BLaER1 (cell line): ENCODE measurements at regions not wholly inside any gene's neighbourhood (a gene's known extent, or its start where the extent isn't known, plus 50 kb on each side); places are given as distances from the start of the nearest gene placed in this dataset.

Experiments
- H3K27ac ChIP-seq: shearing (Covaris generic); formaldehyde crosslinking; 2 replicates; pipeline ENCODE4 v1.8.1; 2022
- H3K27me3 ChIP-seq: shearing (Covaris generic); formaldehyde crosslinking; 2 replicates; pipeline ENCODE4 v1.8.1; 2022
- H3K36me3 ChIP-seq: shearing (Covaris generic); formaldehyde crosslinking; 2 replicates; pipeline ENCODE4 v1.8.1; 2022
- H3K4me1 ChIP-seq: shearing (Covaris generic); formaldehyde crosslinking; 2 replicates; pipeline ENCODE4 v1.8.1; 2022
- H3K4me2 ChIP-seq: shearing (Covaris generic); formaldehyde crosslinking; 2 replicates; pipeline ENCODE4 v1.8.1; 2022
- H3K4me3 ChIP-seq: shearing (Covaris generic); formaldehyde crosslinking; 2 replicates; pipeline ENCODE4 v1.8.1; 2022
- H3K9ac ChIP-seq: shearing (Covaris generic); formaldehyde crosslinking; 2 replicates; pipeline ENCODE4 v1.8.1; 2022
- H3K9me3 ChIP-seq: shearing (Covaris generic); formaldehyde crosslinking; 2 replicates; pipeline ENCODE4 v1.8.1; 2022
- H4K20me1 ChIP-seq: shearing (Covaris generic); formaldehyde crosslinking; 2 replicates; pipeline ENCODE4 v1.8.1; 2022
- Cebpa-rat ChIP-seq: shearing (Covaris generic); IDR thresholded peaks from 2 replicates; pipeline ENCODE4 v1.8.1; 2022

GRCh38 chr18:44216169-44216568 is 464.5 kb upstream of the SETBP1 start:
- Histone ChIP-seq H3K9me3 (no peaks in the 10 kb centered on the region), H3K27me3 (no peaks in the 10 kb centered on the region)

GRCh38 chr18:44227501-44227900 is 453.2 kb upstream of the SETBP1 start:
- Histone ChIP-seq H3K27ac (no peak overlapping the region), H3K4me3 (no peak overlapping the region), H3K9ac (no peak overlapping the region), H3K4me1 (no peaks in the 10 kb centered on the region), H3K27me3 (no peaks in the 10 kb centered on the region), H3K4me2 (no peak overlapping the region), H4K20me1 (no peaks in the 10 kb centered on the region), H3K36me3 (no peaks in the 10 kb centered on the region), H3K9me3 (no peaks in the 10 kb centered on the region)
- TF ChIP-seq Cebpa-rat: no peak

More at GRCh38 chr18:44216169-44216568, 464.5 kb upstream of the SETBP1 start:
- Histone ChIP-seq H3K27ac (no peak overlapping the region), H3K9ac (no peak overlapping the region), H3K4me2 (no peak overlapping the region), H3K36me3 (no peaks in the 10 kb centered on the region), H3K4me3 (no peak overlapping the region), H4K20me1 (no peaks in the 10 kb centered on the region), H3K4me1 (no peaks in the 10 kb centered on the region)
- no peak for TF ChIP-seq Cebpa-rat

- H3K9me3 ChIP-seq: no peaks in the 10 kb centered on the region
- H3K9ac ChIP-seq: no peak overlapping the region
- H3K4me3 ChIP-seq: no peak overlapping the region
- H3K27ac ChIP-seq: no peak overlapping the region
- no peaks in the 10 kb centered on the region for H3K36me3 ChIP-seq
- no peaks in the 10 kb centered on the region for H3K4me1 ChIP-seq
- TF ChIP-seq Cebpa-rat: no peak
- no peaks in the 10 kb centered on the region for H3K27me3 ChIP-seq
- no peaks in the 10 kb centered on the region for H4K20me1 ChIP-seq
- no peak overlapping the region for H3K4me2 ChIP-seq
Measured at GRCh38 chr18:44229693-44230108, 451.0 kb upstream of the SETBP1 start.

- H3K4me3 ChIP-seq: no peak overlapping the region
- no peak for TF ChIP-seq Cebpa-rat
- no peak overlapping the region for H3K9ac ChIP-seq
- H3K4me2 ChIP-seq: no peak overlapping the region
- H3K36me3 ChIP-seq: no peaks in the 10 kb centered on the region
- H3K27ac ChIP-seq: no peak overlapping the region
- H3K4me1 ChIP-seq: no peaks in the 10 kb centered on the region
- no peaks in the 10 kb centered on the region for H4K20me1 ChIP-seq
- H3K27me3 ChIP-seq: no peaks in the 10 kb centered on the region
- no peaks in the 10 kb centered on the region for H3K9me3 ChIP-seq
Measured at GRCh38 chr18:44231936-44232335, 448.8 kb upstream of the SETBP1 start.

- Histone ChIP-seq H3K4me1 (no peaks in the 10 kb centered on the region), H3K9ac (no peak overlapping the region), H3K4me3 (no peak overlapping the region), H3K27ac (no peak overlapping the region), H3K27me3 (no peaks in the 10 kb centered on the region), H4K20me1 (no peaks in the 10 kb centered on the region), H3K9me3 (no peaks in the 10 kb centered on the region), H3K4me2 (no peak overlapping the region), H3K36me3 (no peaks in the 10 kb centered on the region)
- TF ChIP-seq Cebpa-rat: no peak
Measured at GRCh38 chr18:44232500-44232899, 448.2 kb upstream of the SETBP1 start.

GRCh38 chr18:44238454-44238853 is 442.2 kb upstream of the SETBP1 start:
- Histone ChIP-seq H3K27me3 (no peaks in the 10 kb centered on the region), H3K27ac (no peak overlapping the region), H3K4me3 (no peak overlapping the region), H3K4me2 (no peak overlapping the region), H3K9me3 (no peaks in the 10 kb centered on the region), H3K9ac (no peak overlapping the region), H3K36me3 (no peaks in the 10 kb centered on the region), H3K4me1 (no peaks in the 10 kb centered on the region), H4K20me1 (no peaks in the 10 kb centered on the region)
- no peak for TF ChIP-seq Cebpa-rat

- Histone ChIP-seq H3K27me3 (no peaks in the 10 kb centered on the region), H3K4me1 (no peaks in the 10 kb centered on the region)
- no peak for TF ChIP-seq Cebpa-rat
Measured at GRCh38 chr18:44238911-44239310, 441.8 kb upstream of the SETBP1 start.

GRCh38 chr18:44241020-44241419 is 439.7 kb upstream of the SETBP1 start:
- H4K20me1 ChIP-seq: no peaks in the 10 kb centered on the region
- H3K36me3 ChIP-seq: no peaks in the 10 kb centered on the region
- H3K9me3 ChIP-seq: no peaks in the 10 kb centered on the region
- TF ChIP-seq Cebpa-rat: no peak
- no peak overlapping the region for H3K9ac ChIP-seq
- H3K4me3 ChIP-seq: no peak overlapping the region
- no peak overlapping the region for H3K4me2 ChIP-seq
- H3K27ac ChIP-seq: no peak overlapping the region
- H3K27me3 ChIP-seq: no peaks in the 10 kb centered on the region
- no peaks in the 10 kb centered on the region for H3K4me1 ChIP-seq

More at GRCh38 chr18:44238911-44239310, 441.8 kb upstream of the SETBP1 start:
- Histone ChIP-seq H3K9me3 (no peaks in the 10 kb centered on the region), H3K4me2 (no peak overlapping the region), H4K20me1 (no peaks in the 10 kb centered on the region), H3K36me3 (no peaks in the 10 kb centered on the region), H3K27ac (no peak overlapping the region), H3K4me3 (no peak overlapping the region), H3K9ac (no peak overlapping the region)

GRCh38 chr18:44245019-44245418 is 435.7 kb upstream of the SETBP1 start:
- no peak overlapping the region for H3K9ac ChIP-seq
- no peak overlapping the region for H3K4me2 ChIP-seq
- no peak overlapping the region for H3K27ac ChIP-seq
- H3K9me3 ChIP-seq: no peaks in the 10 kb centered on the region
- H3K27me3 ChIP-seq: no peaks in the 10 kb centered on the region
- H4K20me1 ChIP-seq: no peaks in the 10 kb centered on the region
- no peaks in the 10 kb centered on the region for H3K36me3 ChIP-seq
- no peak overlapping the region for H3K4me3 ChIP-seq
- H3K4me1 ChIP-seq: no peaks in the 10 kb centered on the region
- TF ChIP-seq Cebpa-rat: no peak

GRCh38 chr18:44246001-44246400 is 434.7 kb upstream of the SETBP1 start:
- Histone ChIP-seq H3K4me2 (no peak overlapping the region), H3K4me1 (no peaks in the 10 kb centered on the region), H3K36me3 (no peaks in the 10 kb centered on the region), H3K27me3 (no peaks in the 10 kb centered on the region), H3K9ac (no peak overlapping the region), H4K20me1 (no peaks in the 10 kb centered on the region), H3K9me3 (no peaks in the 10 kb centered on the region), H3K4me3 (no peak overlapping the region), H3K27ac (no peak overlapping the region)
- no peak for TF ChIP-seq Cebpa-rat

GRCh38 chr18:44258086-44258485 is 422.6 kb upstream of the SETBP1 start:
- no peaks in the 10 kb centered on the region for H3K36me3 ChIP-seq
- H3K27me3 ChIP-seq: no peaks in the 10 kb centered on the region
- no peak overlapping the region for H3K4me2 ChIP-seq
- H3K27ac ChIP-seq: no peak overlapping the region
- H3K9ac ChIP-seq: no peak overlapping the region
- TF ChIP-seq Cebpa-rat: no peak
- no peak overlapping the region for H3K4me3 ChIP-seq
- peaks cover 10% of the 10 kb centered on the region for H3K9me3 ChIP-seq
- no peaks in the 10 kb centered on the region for H4K20me1 ChIP-seq
- H3K4me1 ChIP-seq: no peaks in the 10 kb centered on the region
